OCI-LY7 (cell line): ENCODE measurements at regions not wholly inside any gene's neighbourhood (a gene's known extent, or its start where the extent isn't known, plus 50 kb on each side); places are given as distances from the start of the nearest gene placed in this dataset.

Experiments used
- BruUV-seq: library from RNA; stranded (reverse); fragments of 400-500 nt; replicated peaks from 2 replicates; lab custom pipeline; 2021; lab: Mats Ljungman, UMichigan
- CTCF ChIA-PET: fragments of 300-600 bp; sonication (Branson Sonifier 250); formaldehyde crosslinking; loops from one replicate; lab custom pipeline; 2022; ENCODE audit warnings: antibody characterized with exemption; ENCODE audit not compliant: unreplicated experiment; lab: Charles Lee
- POLR2A ChIA-PET: fragments of 300-600 bp; sonication (Branson Sonifier 250); formaldehyde crosslinking; loops from one replicate; lab custom pipeline; 2022; ENCODE audit warnings: antibody characterized with exemption; lab: Charles Lee
- DNase-seq: peaks from one replicate; pipeline ENCODE4 v3.0.0-alpha.2; 2015; ENCODE audit warnings: low spot score
- H2AFZ ChIP-seq: fragments of 200-600 bp; sonication (generic), shearing (Covaris generic); 2 replicates; pipeline ENCODE4 v1.6.1; 2014; ENCODE audit warnings: mild to moderate bottlenecking, antibody characterized with exemption, low read length, moderate library complexity
- H3K27ac ChIP-seq: fragments of 200-600 bp; sonication (generic); 2 replicates; pipeline ENCODE4 v1.5.1; 2014; ENCODE audit warnings: mixed run types, low read depth, mild to moderate bottlenecking, moderate library complexity, low read length, inconsistent platforms; ENCODE audit not compliant: poor library complexity, severe bottlenecking
- H3K36me3 ChIP-seq: fragments of 200-600 bp; sonication (generic); 2 replicates; pipeline ENCODE4 v1.6.1; 2014; ENCODE audit warnings: mild to moderate bottlenecking, antibody characterized with exemption, low read length, moderate library complexity, mixed read lengths; ENCODE audit not compliant: insufficient read depth
- H3K4me1 ChIP-seq: fragments of 200-600 bp; sonication (generic); 2 replicates; pipeline ENCODE4 v1.5.1; 2014; ENCODE audit warnings: mild to moderate bottlenecking, low read length; ENCODE audit not compliant: insufficient read depth, poor library complexity, severe bottlenecking
- H3K4me2 ChIP-seq: fragments of 200-600 bp; sonication (generic); 2 replicates; pipeline ENCODE4 v1.6.1; 2014; ENCODE audit warnings: mild to moderate bottlenecking, low read length
- H3K4me3 ChIP-seq: fragments of 200-600 bp; sonication (generic); 2 replicates; pipeline ENCODE4 v1.5.1; 2014; ENCODE audit warnings: mild to moderate bottlenecking, low read depth, low read length; ENCODE audit not compliant: poor library complexity, severe bottlenecking
- H3K79me2 ChIP-seq: fragments of 200-600 bp; sonication (generic); 2 replicates; pipeline ENCODE4 v1.6.1; 2016; ENCODE audit warnings: low read depth, mild to moderate bottlenecking, low read length, moderate library complexity, mixed read lengths; ENCODE audit not compliant: insufficient read depth
- H3K9me2 ChIP-seq: fragments of 200-600 bp; sonication (generic); 2 replicates; pipeline ENCODE4 v1.6.1; 2016; ENCODE audit warnings: mild to moderate bottlenecking, low read length, mixed read lengths; ENCODE audit not compliant: insufficient read depth
- H3K9me3 ChIP-seq: fragments of 200-600 bp; sonication (generic); 2 replicates; pipeline ENCODE4 v1.6.1; 2014; ENCODE audit warnings: mild to moderate bottlenecking, mixed run types, low read length, mixed read lengths
- H4K20me1 ChIP-seq: fragments of 200-600 bp; sonication (generic); 2 replicates; pipeline ENCODE4 v1.6.1; 2014; ENCODE audit warnings: mild to moderate bottlenecking, antibody characterized with exemption, low read length, moderate library complexity, mixed read lengths; ENCODE audit not compliant: insufficient read depth
- CTCF ChIP-seq: fragments of 200-600 bp; sonication (generic); conservative IDR thresholded peaks from 2 replicates; pipeline ENCODE4 v1.5.1; 2014; ENCODE audit warnings: mild to moderate bottlenecking, antibody characterized with exemption, low read length, moderate library complexity, mixed read lengths
- EZH2phosphoT487 ChIP-seq: fragments of 200-600 bp; sonication (generic); IDR thresholded peaks from 2 replicates; pipeline ENCODE4 v1.6.1; 2018; ENCODE audit warnings: low read depth, borderline replicate concordance, mild to moderate bottlenecking, mixed run types, antibody characterized with exemption, low read length, moderate library complexity, mixed read lengths
- intact Hi-C: fragments of 100-400 bp; cut with micrococcal nuclease; formaldehyde crosslinking; loops from one replicate; pipeline ENCODE4 v1.10.0; 2022; ENCODE audit not compliant: unreplicated experiment

- ChIA-PET CTCF (no interaction called here), POLR2A (interaction anchor here (0.6 kb wide), 1 partner anchor 41 kb away, joined by 3 read pairs; no protein-coding TSS in a partner anchor)
- TF ChIP-seq EZH2phosphoT487 (no peak), CTCF (no peak)
- Histone ChIP-seq H3K4me2 (no peak overlapping the region), H3K9me2 (no peaks in the 10 kb centered on the region), H3K9me3 (no peaks in the 10 kb centered on the region), H3K4me1 (no peaks in the 10 kb centered on the region), H3K4me3 (no peak overlapping the region), H3K79me2 (no peaks in the 10 kb centered on the region), H2AFZ (no peak overlapping the region), H3K27ac (no peak overlapping the region), H3K36me3 (no peaks in the 10 kb centered on the region), H4K20me1 (no peaks in the 10 kb centered on the region)
- DNase-seq, result no peak
- BruUV-seq, result no TSS peak
- intact Hi-C loops, result no loop called here
Measured at GRCh38 chr14:32021341-32021740, 55.8 kb upstream of the ARHGAP5 start.

GRCh38 chr14:32022525-32022924 is 54.6 kb upstream of the ARHGAP5 start:
- Histone ChIP-seq H3K9me2 (no peaks in the 10 kb centered on the region), H3K4me1 (no peaks in the 10 kb centered on the region), H3K27ac (no peak overlapping the region), H3K4me2 (no peak overlapping the region), H3K36me3 (no peaks in the 10 kb centered on the region), H2AFZ (no peak overlapping the region), H3K4me3 (no peak overlapping the region), H4K20me1 (no peaks in the 10 kb centered on the region), H3K9me3 (no peaks in the 10 kb centered on the region), H3K79me2 (no peaks in the 10 kb centered on the region)
- DNase-seq, result no peak
- intact Hi-C loops, result no loop called here
- POLR2A ChIA-PET, result no interaction called here
- TF ChIP-seq CTCF (no peak), EZH2phosphoT487 (no peak)
- no TSS peak for BruUV-seq
- CTCF ChIA-PET, result no interaction called here

- no peak for DNase-seq
- POLR2A ChIA-PET, result no interaction called here
Measured at GRCh38 chr14:32022938-32023466, 54.1 kb upstream of the ARHGAP5 start.

More at GRCh38 chr14:32022938-32023466, 54.1 kb upstream of the ARHGAP5 start:
- Histone ChIP-seq H3K9me3 (no peaks in the 10 kb centered on the region), H2AFZ (no peak overlapping the region), H3K4me2 (no peak overlapping the region), H3K4me3 (no peak overlapping the region), H3K4me1 (no peaks in the 10 kb centered on the region), H3K79me2 (no peaks in the 10 kb centered on the region), H3K27ac (no peak overlapping the region), H4K20me1 (no peaks in the 10 kb centered on the region), H3K36me3 (no peaks in the 10 kb centered on the region), H3K9me2 (no peaks in the 10 kb centered on the region)
- no TSS peak for BruUV-seq
- intact Hi-C loops, result no loop called here
- CTCF ChIA-PET, result no interaction called here
- TF ChIP-seq CTCF, result no peak
- TF ChIP-seq EZH2phosphoT487, result no peak
